RWPE2 (cell line): ENCODE measurements at regions not wholly inside any gene's neighbourhood (a gene's known extent, or its start where the extent isn't known, plus 50 kb on each side); places are given as distances from the start of the nearest gene placed in this dataset.

Experiments used
- ATAC-seq: fragments of 200-7000 bp; cut with Tn5 transposase; 3 replicates; pipeline ENCODE4 v1.9.1; 2021; ENCODE audit warnings: low read depth
- DNase-seq: peaks from one replicate; pipeline ENCODE4 v3.0.0-alpha.2; 2020; ENCODE audit warnings: low spot score
- H3K27ac ChIP-seq: fragments of 450-650 bp; 2 replicates; pipeline ENCODE4 v1.5.1; 2017; ENCODE audit warnings: mild to moderate bottlenecking; ENCODE audit not compliant: poor library complexity, severe bottlenecking
- H3K27me3 ChIP-seq: fragments of 250-450 bp; sonication (Bioruptor Pico); 2 replicates; pipeline ENCODE4 v1.5.1; 2021; ENCODE audit warnings: mild to moderate bottlenecking, moderate library complexity; ENCODE audit not compliant: insufficient read depth, poor library complexity, severe bottlenecking
- H3K36me3 ChIP-seq: fragments of 250-450 bp; sonication (Bioruptor Pico); 2 replicates; pipeline ENCODE4 v1.5.1; 2020; ENCODE audit warnings: low read depth, mild to moderate bottlenecking, moderate library complexity
- H3K4me1 ChIP-seq: fragments of 250-450 bp; sonication (Bioruptor Pico); 2 replicates; pipeline ENCODE4 v1.5.1; 2021; ENCODE audit warnings: mild to moderate bottlenecking, moderate library complexity; ENCODE audit not compliant: insufficient read depth, poor library complexity, severe bottlenecking
- H3K4me3 ChIP-seq: fragments of 250-450 bp; sonication (Bioruptor Pico); 2 replicates; pipeline ENCODE4 v1.5.1; 2021; ENCODE audit warnings: mild to moderate bottlenecking, moderate library complexity; ENCODE audit not compliant: severe bottlenecking
- H3K9me3 ChIP-seq: fragments of 250-450 bp; sonication (Bioruptor Pico); 2 replicates; pipeline ENCODE4 v1.5.1; 2021; ENCODE audit warnings: mild to moderate bottlenecking, moderate library complexity; ENCODE audit not compliant: severe bottlenecking
- CTCF ChIP-seq: fragments of 450-650 bp; IDR thresholded peaks from one replicate; pipeline ENCODE4 v1.5.1; 2017; ENCODE audit warnings: mild to moderate bottlenecking, moderate library complexity; ENCODE audit not compliant: poor library complexity, severe bottlenecking

- Histone ChIP-seq H3K36me3 (no peaks in the 10 kb centered on the region), H3K27me3 (no peaks in the 10 kb centered on the region), H3K27ac (no peak overlapping the region), H3K4me1 (peaks cover 8% of the 10 kb centered on the region), H3K9me3 (no peaks in the 10 kb centered on the region), H3K4me3 (no peak overlapping the region)
- TF ChIP-seq CTCF: no peak
- no peak for ATAC-seq
- no peak for DNase-seq
Measured at GRCh38 chr2:138440759-138441158, 60.8 kb upstream of the SPOPL start.

- TF ChIP-seq CTCF: no peak
- Histone ChIP-seq H3K36me3 (no peaks in the 10 kb centered on the region), H3K27me3 (no peaks in the 10 kb centered on the region), H3K4me1 (peaks cover 8% of the 10 kb centered on the region), H3K4me3 (no peak overlapping the region), H3K9me3 (no peaks in the 10 kb centered on the region), H3K27ac (no peak overlapping the region)
- no peak for ATAC-seq
- no peak for DNase-seq
Measured at GRCh38 chr2:138441916-138442315, 59.7 kb upstream of the SPOPL start.

GRCh38 chr2:138444411-138444810 lies 57.2 kb upstream of the SPOPL start:
- Histone ChIP-seq H3K36me3 (no peaks in the 10 kb centered on the region), H3K4me3 (no peak overlapping the region), H3K4me1 (no peaks in the 10 kb centered on the region), H3K27me3 (no peaks in the 10 kb centered on the region), H3K27ac (no peak overlapping the region), H3K9me3 (no peaks in the 10 kb centered on the region)
- TF ChIP-seq CTCF: no peak
- no peak for DNase-seq
- no peak for ATAC-seq

- DNase-seq (no peak), ATAC-seq (no peak)
- no peak overlapping the region for H3K27ac ChIP-seq
- H3K4me3 ChIP-seq: no peak overlapping the region
- H3K9me3 ChIP-seq: no peaks in the 10 kb centered on the region
- H3K4me1 ChIP-seq: no peaks in the 10 kb centered on the region
- no peaks in the 10 kb centered on the region for H3K36me3 ChIP-seq
- H3K27me3 ChIP-seq: no peaks in the 10 kb centered on the region
- TF ChIP-seq CTCF: no peak
Measured at GRCh38 chr2:138445227-138445626, 56.3 kb upstream of the SPOPL start.

- H3K4me1 ChIP-seq: no peaks in the 10 kb centered on the region
- H3K27ac ChIP-seq: no peak overlapping the region
- no peak for TF ChIP-seq CTCF
- H3K36me3 ChIP-seq: no peaks in the 10 kb centered on the region
- DNase-seq: no peak
- H3K4me3 ChIP-seq: no peak overlapping the region
- no peaks in the 10 kb centered on the region for H3K27me3 ChIP-seq
- no peak for ATAC-seq
- H3K9me3 ChIP-seq: no peaks in the 10 kb centered on the region
Measured at GRCh38 chr2:138446043-138446442, 55.5 kb upstream of the SPOPL start.
